Kidney (tissue), 13 donors: ENCODE measurements at regions not wholly inside any gene's neighbourhood (a gene's known extent, or its start where the extent isn't known, plus 50 kb on each side); places are given as distances from the start of the nearest gene placed in this dataset.

Experiments used
- DNase-seq, 5 donors: peaks; one replicate each; pipeline ENCODE4 v3.0.0-alpha.2; 2013 to 2020
- FAIRE-seq: peaks from 2 replicates; lab custom pipeline; 2012; peaks lifted over from hg19 to GRCh38; lab: Jason Lieb, UNC
- H3K27ac ChIP-seq, 2 donors: one replicate each; pipeline ENCODE4 v1.7.0; 2013; ENCODE audit warnings: low read depth in 2 of 2, low read length in 2 of 2, inconsistent platforms in 1 of 2
- H3K27me3 ChIP-seq: one replicate; pipeline ENCODE4 v1.7.1; 2013; ENCODE audit warnings: low read length, inconsistent platforms; ENCODE audit not compliant: control insufficient read depth, insufficient read depth
- H3K36me3 ChIP-seq, 3 donors: one replicate each; pipeline versions ENCODE4 v1.7.0 to v1.7.1; 2013; ENCODE audit warnings: low read length in 3 of 3, control low read depth in 1 of 3, inconsistent platforms in 1 of 3; ENCODE audit not compliant: insufficient read depth in 3 of 3, control insufficient read depth in 2 of 3
- H3K4me1 ChIP-seq, 3 donors: one replicate each; pipeline versions ENCODE4 v1.7.0 to v1.7.1; 2013; ENCODE audit warnings: low read length in 3 of 3, inconsistent platforms in 1 of 3, low read depth in 1 of 3; ENCODE audit not compliant: control insufficient read depth in 2 of 3, insufficient read depth in 2 of 3
- H3K4me3 ChIP-seq, 3 donors: one replicate each; pipeline versions ENCODE4 v1.7.0 to v1.8.1; 2013; ENCODE audit warnings: low read length in 3 of 3, control low read depth in 1 of 3, inconsistent platforms in 1 of 3
- H3K9ac ChIP-seq, 3 donors: one replicate each; pipeline versions ENCODE4 v1.7.0 to v1.7.1; 2013; ENCODE audit warnings: low read length in 3 of 3, control low read depth in 1 of 3, inconsistent platforms in 1 of 3
- H3K9me3 ChIP-seq, 3 donors: one replicate each; pipeline versions ENCODE4 v1.7.0 to v1.7.1; 2013; ENCODE audit warnings: low read length in 3 of 3, control low read depth in 1 of 3, inconsistent platforms in 1 of 3; ENCODE audit not compliant: control insufficient read depth in 2 of 3, insufficient read depth in 1 of 3
- CTCF ChIP-seq: IDR thresholded peaks from 3 replicates; pipeline ENCODE4 v1.5.1; 2012; ENCODE audit warnings: mild to moderate bottlenecking, moderate library complexity, borderline replicate concordance; ENCODE audit not compliant: insufficient read depth; ENCODE audit errors: extremely low read depth
- intact Hi-C: fragments of 100-400 bp; cut with DNase I; formaldehyde crosslinking; loops from one replicate; pipeline ENCODE4 v1.11.1; 2022
- donor health status: control.
- donor health status: control.
- donor health status: control.
- donor health status: control.
- donor health status: control.
- donor health status: DM: yes; HTN: yes; CAD: no.
- donor health status: Normal renal cell carcinoma (clear cell type).

GRCh38 chr9:35549441-35549840 is 55.6 kb upstream of the TESK1 start:
- Histone ChIP-seq H3K27me3 (no peaks in the 10 kb centered on the region), H3K36me3 (peaks cover 3 to 10% (median 10%) of the 10 kb centered on the region in 3 donors), H3K4me1 (peaks cover 0 to 25% (median 20%) of the 10 kb centered on the region in 3 donors), H3K9me3 (no peaks in the 10 kb centered on the region), H3K4me3 (no peak overlapping the region), H3K27ac (no peak overlapping the region), H3K9ac (no peak overlapping the region)
- FAIRE-seq (no peak), DNase-seq (no peak)
- intact Hi-C loops = no loop called here
- TF ChIP-seq CTCF = no peak

- H3K4me1 ChIP-seq = peaks cover 0 to 23% (median 16%) of the 10 kb centered on the region in 3 donors
- H3K36me3 ChIP-seq = peaks cover 3 to 29% (median 20%) of the 10 kb centered on the region in 3 donors
- DNase-seq (no peak), FAIRE-seq (no peak)
- H3K27ac ChIP-seq = no peak overlapping the region
- no peaks in the 10 kb centered on the region for H3K27me3 ChIP-seq
- H3K9me3 ChIP-seq = no peaks in the 10 kb centered on the region
- H3K4me3 ChIP-seq = no peak overlapping the region
- intact Hi-C loops = loop anchor here (5.0 kb wide), 1 partner anchor 70 kb away; no protein-coding TSS in a partner anchor
- TF ChIP-seq CTCF = no peak
- H3K9ac ChIP-seq = no peak overlapping the region
Observed at GRCh38 chr9:35552376-35552775, 52.7 kb upstream of the TESK1 start.

GRCh38 chr9:35552837-35553236 is 52.2 kb upstream of the TESK1 start:
- no peak overlapping the region for H3K4me3 ChIP-seq

More at GRCh38 chr9:35552837-35553236, 52.2 kb upstream of the TESK1 start:
- Histone ChIP-seq H3K27me3 (no peaks in the 10 kb centered on the region), H3K36me3 (peaks cover 3 to 30% (median 21%) of the 10 kb centered on the region in 3 donors), H3K4me1 (peaks cover 0 to 27% (median 19%) of the 10 kb centered on the region in 3 donors), H3K9me3 (no peaks in the 10 kb centered on the region), H3K9ac (peak overlapping the region in 1 of 3 donors; percentile 17), H3K27ac (peak overlapping the region in 1 of 2 donors; percentile 41)
- TF ChIP-seq CTCF = no peak
- intact Hi-C loops = loop anchor here (5.0 kb wide), 1 partner anchor 71 kb away; no protein-coding TSS in a partner anchor
- FAIRE-seq (no peak), DNase-seq (no peak)
